ENCODE measurements at regions not wholly inside any gene's neighbourhood (a gene's known extent, or its start where the extent isn't known, plus 50 kb on each side); places are given as distances from the start of the nearest gene placed in this dataset.
"Not testable (repeated sequence)": the region's sequence is repeated elsewhere in the genome, so short reads cannot be mapped to it uniquely, and the experiment has no call there.

DNA sequence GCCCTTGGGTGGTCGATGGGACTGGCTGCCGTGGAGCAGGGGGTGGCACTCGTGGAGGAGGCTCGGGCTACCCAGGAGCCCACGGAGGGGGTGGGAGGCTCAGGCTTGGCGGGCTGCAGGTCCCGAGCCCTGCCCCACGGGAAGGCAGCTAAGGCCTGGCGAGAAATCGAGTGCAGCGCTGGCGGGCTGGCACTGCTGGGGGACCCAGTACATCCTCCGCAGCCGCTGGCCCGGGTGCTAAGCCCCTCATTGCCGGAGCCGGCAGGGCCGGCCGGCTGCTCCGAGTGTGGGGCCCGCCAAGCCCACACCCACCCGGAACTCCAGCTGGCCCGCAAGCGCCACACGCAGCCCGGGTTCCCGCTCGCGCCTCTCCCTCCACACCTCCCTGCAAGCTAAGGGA is 435.6 kb downstream of the RWDD3 start:
- not testable (repeated sequence) for H3K27me3 Mint-ChIP-seq, ATAC-seq

GRCh38 chr1:95671098-95671497 is 437.1 kb downstream of the RWDD3 start:
- ATAC-seq, result no peak
- Mint-ChIP-seq H3K27me3 (no peaks in the 10 kb centered on the region), H3K4me1 (ENCODE audit: low read depth in 2 of 2) (no peaks in the 10 kb centered on the region), H3K36me3 (no peaks in the 10 kb centered on the region), H3K4me3 (no peak overlapping the region), H3K9me3 (peaks cover 20% of the 10 kb centered on the region), H3K27ac (no peak overlapping the region)
- no peak for DNase-seq (ENCODE audit: low spot score)

More for the DNA sequence above, 435.6 kb downstream of the RWDD3 start:
- peaks cover 19% of the 10 kb centered on the region for H3K9me3 Mint-ChIP-seq
- not testable (repeated sequence) for H3K4me3 Mint-ChIP-seq; H3K36me3 Mint-ChIP-seq; H3K4me1 Mint-ChIP-seq (ENCODE audit: low read depth in 2 of 2); H3K27ac Mint-ChIP-seq; DNase-seq (ENCODE audit: low spot score)

GRCh38 chr1:95679262-95679661 is 445.3 kb downstream of the RWDD3 start:
- H3K36me3 Mint-ChIP-seq, result no peaks in the 10 kb centered on the region

DNA sequence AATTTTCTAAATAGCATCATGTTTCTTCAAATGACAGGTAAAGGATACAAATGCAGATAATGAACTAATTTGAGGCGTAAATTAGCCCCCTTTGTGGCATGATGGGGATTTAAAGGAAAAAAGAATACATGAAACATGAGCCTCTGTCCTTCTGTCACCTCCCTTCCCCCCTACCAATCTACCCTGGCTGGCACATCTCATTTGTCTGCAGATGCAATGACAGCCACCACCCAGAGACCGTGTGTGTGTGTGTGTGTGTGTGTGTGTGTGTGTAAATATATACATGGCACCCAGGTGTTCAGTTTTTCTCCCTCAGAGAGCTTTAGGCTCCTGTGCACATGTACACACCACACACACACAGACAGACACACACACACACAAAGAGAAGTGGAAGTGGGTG is 451.1 kb downstream of the RWDD3 start:
- Mint-ChIP-seq H3K4me1 (ENCODE audit: low read depth in 2 of 2) (no peaks in the 10 kb centered on the region), H3K27me3 (no peaks in the 10 kb centered on the region), H3K36me3 (peaks cover 3% of the 10 kb centered on the region), H3K4me3 (no peak overlapping the region), H3K27ac (no peak overlapping the region), H3K9me3 (peaks cover 13% of the 10 kb centered on the region)
- DNase-seq (ENCODE audit: low spot score) (no peak), ATAC-seq (no peak)

More at GRCh38 chr1:95679262-95679661, 445.3 kb downstream of the RWDD3 start:
- ATAC-seq (no peak), DNase-seq (ENCODE audit: low spot score) (no peak)
- no peaks in the 10 kb centered on the region for H3K27me3 Mint-ChIP-seq
- no peak overlapping the region for H3K4me3 Mint-ChIP-seq
- peaks cover 18% of the 10 kb centered on the region for H3K9me3 Mint-ChIP-seq
- no peaks in the 10 kb centered on the region for H3K4me1 Mint-ChIP-seq (ENCODE audit: low read depth in 2 of 2)
- H3K27ac Mint-ChIP-seq, result no peak overlapping the region

- no peak for DNase-seq (ENCODE audit: low spot score)
- Mint-ChIP-seq H3K36me3 (peaks cover 7% of the 10 kb centered on the region), H3K27ac (no peak overlapping the region), H3K4me3 (no peak overlapping the region), H3K4me1 (ENCODE audit: low read depth in 2 of 2) (no peaks in the 10 kb centered on the region), H3K27me3 (no peaks in the 10 kb centered on the region), H3K9me3 (peaks cover 16% of the 10 kb centered on the region)
- ATAC-seq, result no peak
Measured at GRCh38 chr1:95686217-95686616, 452.2 kb downstream of the RWDD3 start.

DNA sequence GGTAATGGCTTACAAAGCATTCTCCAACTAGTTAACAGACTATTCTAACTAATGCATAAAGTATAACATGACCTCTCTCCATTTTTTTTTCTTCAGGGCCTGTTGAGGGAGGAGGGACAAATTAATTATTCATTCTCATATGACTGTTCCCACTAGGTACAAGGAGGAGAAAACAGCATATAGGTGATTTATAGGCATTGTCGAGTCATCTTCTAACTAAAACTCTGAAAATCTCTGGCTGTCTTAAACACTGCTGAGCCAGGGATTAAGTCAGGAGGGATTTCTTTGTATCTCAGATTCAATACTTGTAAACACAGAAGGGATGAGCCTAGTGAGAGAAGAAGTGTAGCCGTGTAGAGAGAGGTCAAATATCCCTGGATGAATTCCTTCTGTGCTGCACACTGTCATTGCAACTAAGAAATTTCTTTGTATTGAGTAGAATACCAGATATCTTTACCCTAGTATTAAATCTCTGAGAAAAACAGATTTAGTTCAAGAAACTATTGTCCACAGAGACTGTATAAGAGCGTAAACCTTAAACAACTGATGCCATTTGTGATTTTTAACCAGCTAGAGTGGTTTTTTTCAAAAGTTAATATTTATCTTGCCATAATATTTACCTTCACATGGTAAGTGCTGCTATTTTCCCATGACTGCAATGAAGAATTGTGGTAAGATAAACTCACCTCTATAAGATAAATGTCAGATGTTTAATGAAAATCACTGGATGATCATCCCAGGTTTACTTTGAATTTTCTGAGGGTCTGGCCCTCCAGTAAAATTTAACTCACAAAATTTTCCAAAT is 465.3 kb downstream of the RWDD3 start:
- no peak overlapping the region for H3K4me3 Mint-ChIP-seq
- no peak for DNase-seq (ENCODE audit: low spot score)
- no peaks in the 10 kb centered on the region for H3K27me3 Mint-ChIP-seq
- H3K9me3 Mint-ChIP-seq, result peaks cover 26% of the 10 kb centered on the region
- H3K36me3 Mint-ChIP-seq, result peaks cover 5% of the 10 kb centered on the region
- ATAC-seq, result no peak
- H3K4me1 Mint-ChIP-seq (ENCODE audit: low read depth in 2 of 2), result no peaks in the 10 kb centered on the region
- H3K27ac Mint-ChIP-seq, result no peak overlapping the region

- Mint-ChIP-seq H3K36me3 (peaks cover 5% of the 10 kb centered on the region), H3K27ac (no peak overlapping the region), H3K4me3 (no peak overlapping the region), H3K9me3 (peaks cover 18% of the 10 kb centered on the region), H3K27me3 (no peaks in the 10 kb centered on the region), H3K4me1 (ENCODE audit: low read depth in 2 of 2) (no peaks in the 10 kb centered on the region)
- no peak for DNase-seq (ENCODE audit: low spot score)
- peak in 1 of 2 donors; percentile 41 for ATAC-seq
Measured at GRCh38 chr1:95701450-95702173, 467.6 kb downstream of the RWDD3 start.

DNA sequence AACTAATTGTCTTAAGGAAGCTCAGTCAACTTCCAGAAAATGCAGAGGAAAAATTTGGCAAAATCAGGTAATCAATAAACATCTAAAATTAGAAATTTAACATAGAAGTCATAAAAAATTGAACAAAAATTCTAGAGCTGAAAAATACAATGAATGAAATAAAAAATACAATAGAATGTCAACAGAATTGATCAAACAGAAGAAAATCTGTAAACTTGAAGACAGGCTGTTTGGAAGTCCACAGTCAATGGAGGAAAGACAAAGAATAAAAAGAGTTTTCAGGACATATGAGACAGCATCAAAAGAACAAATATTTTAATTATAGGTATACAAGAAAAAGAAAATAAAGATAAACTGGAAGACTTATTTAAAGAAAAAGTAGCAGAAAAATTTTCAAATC is 469.0 kb downstream of the RWDD3 start:
- no peaks in the 10 kb centered on the region for H3K27me3 Mint-ChIP-seq
- peaks cover 18% of the 10 kb centered on the region for H3K9me3 Mint-ChIP-seq
- H3K4me1 Mint-ChIP-seq (ENCODE audit: low read depth in 2 of 2), result no peaks in the 10 kb centered on the region
- no peak for ATAC-seq
- H3K4me3 Mint-ChIP-seq, result no peak overlapping the region
- H3K27ac Mint-ChIP-seq, result no peak overlapping the region
- peaks cover 5% of the 10 kb centered on the region for H3K36me3 Mint-ChIP-seq
- DNase-seq (ENCODE audit: low spot score), result no peak

DNA sequence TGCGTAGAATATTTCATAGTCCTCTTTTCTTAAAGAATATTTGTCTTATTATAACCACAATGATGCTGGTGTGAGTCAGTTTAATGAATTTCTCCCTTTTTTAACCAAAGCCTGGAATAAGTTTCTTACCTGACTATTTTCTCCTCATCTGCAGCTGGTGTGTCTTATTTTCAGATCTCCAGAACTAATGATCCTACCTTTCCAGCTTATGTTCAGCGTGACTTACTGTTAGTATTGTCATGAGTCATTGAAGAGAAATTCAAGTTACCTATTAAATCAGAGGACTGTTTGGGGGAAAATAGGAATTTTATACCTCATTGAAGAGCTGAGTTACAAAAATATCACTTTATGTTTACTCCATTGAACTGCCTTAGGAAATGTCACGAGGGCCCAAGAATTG is 482.1 kb downstream of the RWDD3 start:
- ATAC-seq, result no peak
- peaks cover 15% of the 10 kb centered on the region for H3K9me3 Mint-ChIP-seq
- no peaks in the 10 kb centered on the region for H3K27me3 Mint-ChIP-seq
- DNase-seq (ENCODE audit: low spot score), result no peak
- H3K27ac Mint-ChIP-seq, result no peak overlapping the region
- no peaks in the 10 kb centered on the region for H3K4me1 Mint-ChIP-seq (ENCODE audit: low read depth in 2 of 2)
- no peak overlapping the region for H3K4me3 Mint-ChIP-seq
- H3K36me3 Mint-ChIP-seq, result no peaks in the 10 kb centered on the region

- Mint-ChIP-seq H3K9me3 (peaks cover 18% of the 10 kb centered on the region), H3K27ac (no peak overlapping the region), H3K36me3 (no peaks in the 10 kb centered on the region), H3K27me3 (no peaks in the 10 kb centered on the region), H3K4me1 (ENCODE audit: low read depth in 2 of 2) (no peaks in the 10 kb centered on the region), H3K4me3 (no peak overlapping the region)
- DNase-seq (ENCODE audit: low spot score) (no peak), ATAC-seq (no peak)
Measured at GRCh38 chr1:95716550-95716949, 482.5 kb downstream of the RWDD3 start.

GRCh38 chr1:95723346-95723745 is 489.3 kb downstream of the RWDD3 start:
- H3K4me1 Mint-ChIP-seq (ENCODE audit: low read depth in 2 of 2), result no peaks in the 10 kb centered on the region
- no peaks in the 10 kb centered on the region for H3K27me3 Mint-ChIP-seq
- H3K27ac Mint-ChIP-seq, result no peak overlapping the region
- peaks cover 18% of the 10 kb centered on the region for H3K9me3 Mint-ChIP-seq
- no peak overlapping the region for H3K4me3 Mint-ChIP-seq
- no peak for ATAC-seq
- no peaks in the 10 kb centered on the region for H3K36me3 Mint-ChIP-seq
- DNase-seq (ENCODE audit: low spot score), result no peak

DNA sequence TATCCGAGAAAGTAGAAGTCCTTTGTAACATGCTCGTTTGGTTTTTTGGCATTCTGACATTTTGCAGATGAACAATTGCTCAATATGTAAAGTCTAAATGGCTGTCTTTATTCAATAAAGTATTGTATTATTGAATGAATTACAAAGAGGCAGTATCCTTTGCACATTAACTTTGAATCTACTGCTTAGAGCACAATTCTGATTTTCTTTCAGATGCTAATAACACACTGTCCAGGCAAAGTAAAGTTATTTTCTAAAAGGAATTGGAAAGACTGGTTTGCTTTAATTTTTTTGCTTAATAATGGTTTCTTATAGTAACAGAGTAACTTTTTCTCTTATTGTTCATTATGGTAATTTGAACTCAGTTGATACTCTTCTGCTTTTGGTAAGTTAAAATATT is 494.8 kb downstream of the RWDD3 start:
- Mint-ChIP-seq H3K4me3 (no peak overlapping the region), H3K4me1 (ENCODE audit: low read depth in 2 of 2) (no peaks in the 10 kb centered on the region), H3K9me3 (peaks cover 17% of the 10 kb centered on the region), H3K36me3 (peaks cover 6% of the 10 kb centered on the region), H3K27ac (no peak overlapping the region), H3K27me3 (no peaks in the 10 kb centered on the region)
- DNase-seq (ENCODE audit: low spot score) (no peak), ATAC-seq (no peak)

DNA sequence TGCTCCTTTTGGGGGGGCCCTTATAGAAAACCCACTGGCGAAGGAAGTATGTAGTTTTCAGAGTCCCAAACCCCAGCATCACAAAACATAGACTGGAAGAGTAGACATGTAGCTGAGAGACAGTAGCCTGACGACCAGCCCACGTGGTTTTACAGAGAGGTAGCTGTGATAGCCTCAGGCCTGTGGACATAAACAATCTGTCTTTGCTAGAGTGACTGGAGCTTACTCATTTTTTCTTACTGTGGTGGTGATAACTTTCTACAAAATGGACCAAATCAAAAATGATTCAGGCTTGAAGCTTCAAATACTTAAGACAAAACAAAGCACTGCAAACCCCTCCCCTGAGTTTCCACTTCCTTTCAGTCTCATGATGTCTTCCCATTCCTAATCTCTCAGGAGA is 497.0 kb downstream of the RWDD3 start:
- ATAC-seq (no peak), DNase-seq (ENCODE audit: low spot score) (no peak)
- H3K27ac Mint-ChIP-seq, result no peak overlapping the region
- no peak overlapping the region for H3K4me3 Mint-ChIP-seq
- no peaks in the 10 kb centered on the region for H3K4me1 Mint-ChIP-seq (ENCODE audit: low read depth in 2 of 2)
- peaks cover 6% of the 10 kb centered on the region for H3K36me3 Mint-ChIP-seq
- H3K27me3 Mint-ChIP-seq, result no peaks in the 10 kb centered on the region
- H3K9me3 Mint-ChIP-seq, result peaks cover 25% of the 10 kb centered on the region

DNA sequence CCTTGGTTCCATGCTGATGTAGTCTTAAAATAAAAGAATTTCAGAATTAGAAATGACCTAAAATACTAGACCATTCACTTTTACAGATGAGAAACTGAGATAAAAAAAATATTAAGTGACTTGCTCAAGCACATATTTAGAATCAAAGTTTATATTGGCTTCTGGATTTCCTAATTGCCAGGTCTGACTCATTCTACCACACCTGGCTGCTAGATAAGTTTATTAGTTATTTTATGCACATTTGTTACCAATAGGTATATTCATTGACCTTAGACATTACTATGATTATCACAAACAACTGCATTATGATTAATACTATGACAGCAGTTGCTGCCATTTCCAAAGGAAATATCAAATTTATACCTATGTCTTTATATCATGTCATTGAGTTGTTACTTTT is 497.5 kb downstream of the RWDD3 start:
- Mint-ChIP-seq H3K9me3 (peaks cover 22% of the 10 kb centered on the region), H3K36me3 (peaks cover 6% of the 10 kb centered on the region), H3K27me3 (no peaks in the 10 kb centered on the region), H3K27ac (no peak overlapping the region), H3K4me3 (no peak overlapping the region), H3K4me1 (ENCODE audit: low read depth in 2 of 2) (no peaks in the 10 kb centered on the region)
- DNase-seq (ENCODE audit: low spot score) (no peak), ATAC-seq (no peak)
